Stomach (tissue), 8 donors: ENCODE measurements at regions not wholly inside any gene's neighbourhood (a gene's known extent, or its start where the extent isn't known, plus 50 kb on each side); places are given as distances from the start of the nearest gene placed in this dataset.

Source experiments
- DNase-seq, 2 donors: peaks; one replicate each; pipeline versions ENCODE4 v3.0.0 to v3.0.0-alpha.2; 2013 to 2019
- H3K27ac ChIP-seq, 5 donors: fragments of 200-600 bp in 4 of 5; sonication (generic) in 4 of 5; one replicate each; pipeline ENCODE4 v1.5.1; 2013 to 2019; ENCODE audit warnings: mild to moderate bottlenecking in 1 of 5, moderate library complexity in 1 of 5
- H3K27me3 ChIP-seq, 3 donors: fragments of 200-600 bp; sonication (generic); one replicate each; pipeline ENCODE4 v1.5.1; 2017 to 2019; ENCODE audit warnings: mixed run types in 1 of 3
- H3K36me3 ChIP-seq, 4 donors: fragments of 200-600 bp; sonication (generic); 1 replicate in 3 of 4; 2 replicates in 1 of 4; pipeline ENCODE4 v1.5.1; 2016 to 2019
- H3K4me1 ChIP-seq, 4 donors: fragments of 200-600 bp; sonication (generic); one replicate each; pipeline ENCODE4 v1.5.1; 2016 to 2019
- H3K4me3 ChIP-seq, 4 donors: fragments of 200-600 bp; sonication (generic) in 3 of 4; one replicate each; pipeline ENCODE4 v1.5.1; 2016 to 2019; ENCODE audit warnings: mild to moderate bottlenecking in 1 of 4
- H3K9me3 ChIP-seq, 4 donors: fragments of 200-600 bp; sonication (generic); one replicate each; pipeline ENCODE4 v1.5.1; 2016 to 2019
- EP300 ChIP-seq: sonication (generic); formaldehyde crosslinking; IDR thresholded peaks from one replicate; pipeline ENCODE4 v1.6.1; 2017; ENCODE audit warnings: antibody characterized with exemption
- POLR2A ChIP-seq, 4 donors: fragments of 450-650 bp; IDR thresholded peaks; one replicate each; pipeline ENCODE4 v1.6.1; 2016; ENCODE audit warnings: antibody characterized with exemption in 4 of 4, control low read depth in 2 of 4, mild to moderate bottlenecking in 1 of 4, moderate library complexity in 1 of 4
- POLR2AphosphoS5 ChIP-seq, 3 donors: sonication (generic); formaldehyde crosslinking; IDR thresholded peaks; one replicate each; pipeline ENCODE4 v1.6.1; 2016; ENCODE audit warnings: antibody characterized with exemption in 3 of 3
- WGBS, 5 donors: extraction: QIAGEN DNeasy Blood & Tissue Kit in 3 of 5; methylation state at CpG; one replicate each; pipeline versions ENCODE4 v1.1.5 to v1.1.7; 2013 to 2018; 5-methylcytosine and 5-hydroxymethylcytosine counted together
- intact Hi-C: fragments of 100-400 bp; cut with DNase I; formaldehyde crosslinking; loops from one replicate; pipeline ENCODE4 v1.15.1; 2023; ENCODE audit warnings: low total_unique reads
- TF ChIP-seq, protein P1 (sequence below), 7 experiments: fragments of 450-650 bp in 4 of 7; fragments of 200-600 bp in 3 of 7; sonication (generic) in 3 of 7; IDR thresholded peaks; one replicate each; pipeline ENCODE4 v1.5.1; 2016 to 2019; ENCODE audit warnings: antibody characterized with exemption in 7 of 7, control low read depth in 2 of 7, mild to moderate bottlenecking in 1 of 7
- donor health status: healthy with polysubstance abuse.
- donor health status: Bipolar disorder and iron deficiency.
- donor health status: healthy.

DNA sequence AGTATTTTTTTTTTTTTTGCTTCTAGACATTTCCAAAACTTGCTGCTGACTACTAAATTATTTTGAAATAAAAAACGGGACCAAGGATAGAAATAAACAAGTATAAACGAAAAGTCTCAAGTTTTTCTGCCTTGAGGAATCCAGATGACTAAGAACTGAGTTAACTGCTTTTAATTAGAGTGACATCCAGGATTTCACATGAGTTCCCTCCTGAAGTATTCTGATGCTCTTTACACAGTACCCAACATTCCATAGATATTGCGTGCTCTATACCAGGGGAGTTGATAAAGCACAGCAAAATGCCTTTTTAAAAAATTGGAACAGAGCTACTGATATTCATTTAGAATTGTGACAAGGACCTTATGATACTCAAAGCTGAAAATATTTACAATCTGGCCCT is 618.0 kb downstream of the CCDC85A start:
- H3K27ac ChIP-seq: no peak overlapping the region
- H3K4me3 ChIP-seq: no peak overlapping the region
- intact Hi-C loops: no loop called here
- H3K36me3 ChIP-seq: no peaks in the 10 kb centered on the region
- H3K9me3 ChIP-seq: no peaks in the 10 kb centered on the region
- no peaks in the 10 kb centered on the region for H3K4me1 ChIP-seq
- 65 to 81% (median 68%) methylated on average over 3 of the region's 3 CpGs for WGBS, 5 donors
- no peak for DNase-seq
- H3K27me3 ChIP-seq: no peaks in the 10 kb centered on the region
- TF ChIP-seq POLR2AphosphoS5 (IDR thresholded peaks at IDR 0.05) (no peak), EP300 (no peak), POLR2A (IDR thresholded peaks at IDR 0.05) (no peak)
- TF ChIP-seq, protein P1, sequence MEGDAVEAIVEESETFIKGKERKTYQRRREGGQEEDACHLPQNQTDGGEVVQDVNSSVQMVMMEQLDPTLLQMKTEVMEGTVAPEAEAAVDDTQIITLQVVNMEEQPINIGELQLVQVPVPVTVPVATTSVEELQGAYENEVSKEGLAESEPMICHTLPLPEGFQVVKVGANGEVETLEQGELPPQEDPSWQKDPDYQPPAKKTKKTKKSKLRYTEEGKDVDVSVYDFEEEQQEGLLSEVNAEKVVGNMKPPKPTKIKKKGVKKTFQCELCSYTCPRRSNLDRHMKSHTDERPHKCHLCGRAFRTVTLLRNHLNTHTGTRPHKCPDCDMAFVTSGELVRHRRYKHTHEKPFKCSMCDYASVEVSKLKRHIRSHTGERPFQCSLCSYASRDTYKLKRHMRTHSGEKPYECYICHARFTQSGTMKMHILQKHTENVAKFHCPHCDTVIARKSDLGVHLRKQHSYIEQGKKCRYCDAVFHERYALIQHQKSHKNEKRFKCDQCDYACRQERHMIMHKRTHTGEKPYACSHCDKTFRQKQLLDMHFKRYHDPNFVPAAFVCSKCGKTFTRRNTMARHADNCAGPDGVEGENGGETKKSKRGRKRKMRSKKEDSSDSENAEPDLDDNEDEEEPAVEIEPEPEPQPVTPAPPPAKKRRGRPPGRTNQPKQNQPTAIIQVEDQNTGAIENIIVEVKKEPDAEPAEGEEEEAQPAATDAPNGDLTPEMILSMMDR (IDR thresholded peaks at IDR 0.05): no peak

DNA sequence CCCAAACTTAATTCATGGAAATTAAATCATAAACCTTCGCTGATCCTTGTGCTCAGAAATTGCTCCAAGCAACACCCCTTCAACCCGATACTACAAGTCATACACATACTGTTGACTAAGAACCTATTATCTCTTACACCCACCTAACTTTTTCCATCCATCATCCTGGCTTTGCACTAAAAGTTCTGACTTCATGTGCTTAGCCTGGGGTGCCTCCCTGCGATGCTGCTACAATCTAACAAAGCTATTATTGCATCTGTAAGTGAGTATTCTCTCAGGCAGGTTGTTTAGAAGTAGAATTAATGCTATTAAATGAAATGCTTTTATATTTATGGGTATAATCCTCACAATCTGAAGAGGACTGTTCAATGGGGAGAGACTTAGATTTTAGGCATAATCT is 619.8 kb downstream of the CCDC85A start:
- H3K4me1 ChIP-seq: no peaks in the 10 kb centered on the region
- DNase-seq: no peak
- no peaks in the 10 kb centered on the region for H3K9me3 ChIP-seq
- no peaks in the 10 kb centered on the region for H3K27me3 ChIP-seq
- no peak overlapping the region for H3K4me3 ChIP-seq
- H3K27ac ChIP-seq: no peak overlapping the region
- intact Hi-C loops: no loop called here
- no peaks in the 10 kb centered on the region for H3K36me3 ChIP-seq
- TF ChIP-seq POLR2AphosphoS5 (IDR thresholded peaks at IDR 0.05) (no peak), POLR2A (IDR thresholded peaks at IDR 0.05) (no peak), EP300 (no peak)
- TF ChIP-seq, protein P1 (IDR thresholded peaks at IDR 0.05): no peak
- 83 to 93% (median 91%) methylated on average over 3 of the region's 3 CpGs for WGBS, 5 donors

DNA sequence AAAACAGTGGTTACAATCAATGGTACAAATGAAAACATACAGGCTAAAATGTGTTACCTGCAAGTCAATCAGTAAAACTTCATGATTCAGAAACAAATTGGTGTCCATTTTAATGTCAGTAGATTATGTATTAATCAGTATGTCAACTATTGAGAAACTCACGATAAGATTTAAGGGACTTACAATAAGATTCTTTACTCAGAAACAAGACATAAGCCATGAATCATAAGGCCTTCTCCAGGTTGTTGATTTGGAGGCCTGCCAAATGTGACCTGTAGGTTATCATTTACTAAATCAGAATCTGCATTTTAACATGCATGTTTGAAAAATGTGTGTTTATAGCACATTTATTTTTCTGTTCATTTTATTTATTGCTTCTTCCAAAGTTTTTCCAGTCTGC is 623.1 kb downstream of the CCDC85A start:
- intact Hi-C loops: no loop called here
- H3K27me3 ChIP-seq: no peaks in the 10 kb centered on the region
- no peak for TF ChIP-seq POLR2A (IDR thresholded peaks at IDR 0.05)
- TF ChIP-seq EP300: no peak
- TF ChIP-seq, protein P1 (IDR thresholded peaks at IDR 0.05): no peak
- TF ChIP-seq POLR2AphosphoS5 (IDR thresholded peaks at IDR 0.05): no peak
- no peak overlapping the region for H3K27ac ChIP-seq
- H3K4me3 ChIP-seq: no peak overlapping the region
- H3K9me3 ChIP-seq: no peaks in the 10 kb centered on the region
- no peak for DNase-seq
- H3K4me1 ChIP-seq: no peaks in the 10 kb centered on the region
- 33 to 57% (median 46%) methylated on average over 1 of the region's 1 CpG for whole genome bisulfite sequencing, 5 donors
- H3K36me3 ChIP-seq: no peaks in the 10 kb centered on the region

DNA sequence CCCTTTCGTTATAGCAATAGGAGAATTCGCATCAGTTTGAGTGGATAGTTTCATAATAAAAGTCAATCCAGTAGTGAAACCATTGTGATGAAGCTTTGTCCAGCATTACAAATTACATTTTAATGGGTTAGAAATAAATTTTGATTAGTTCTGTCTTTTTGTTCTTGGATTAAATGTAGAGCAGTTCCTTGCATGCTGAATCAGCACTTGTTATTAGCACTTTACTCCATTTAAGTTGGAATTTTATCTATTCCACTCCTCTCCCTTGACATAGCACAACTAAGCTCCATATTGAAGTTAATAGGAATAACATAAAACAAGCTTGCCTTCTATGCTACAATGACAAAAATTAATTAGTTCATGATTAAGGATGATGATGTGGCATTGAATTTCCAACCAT is 624.1 kb downstream of the CCDC85A start:
- Histone ChIP-seq H3K4me1 (no peaks in the 10 kb centered on the region), H3K9me3 (no peaks in the 10 kb centered on the region), H3K27ac (no peak overlapping the region), H3K36me3 (no peaks in the 10 kb centered on the region), H3K4me3 (no peak overlapping the region), H3K27me3 (no peaks in the 10 kb centered on the region)
- no peak for DNase-seq
- intact Hi-C loops: no loop called here
- TF ChIP-seq, protein P1 (IDR thresholded peaks at IDR 0.05): no peak
- no peak for TF ChIP-seq POLR2A (IDR thresholded peaks at IDR 0.05)
- TF ChIP-seq POLR2AphosphoS5 (IDR thresholded peaks at IDR 0.05): no peak
- TF ChIP-seq EP300: no peak
- whole genome bisulfite sequencing, 5 donors: 79 to 93% (median 90%) methylated on average over 2 of the region's 2 CpGs
